OCI-LY1 (cell line): ENCODE measurements at regions not wholly inside any gene's neighbourhood (a gene's known extent, or its start where the extent isn't known, plus 50 kb on each side); places are given as distances from the start of the nearest gene placed in this dataset.

Source experiments
- H2AFZ ChIP-seq: fragments of 200-600 bp; sonication (generic), shearing (Covaris generic); 2 replicates; pipeline ENCODE4 v1.6.0; 2014; ENCODE audit warnings: antibody characterized with exemption, mild to moderate bottlenecking, low read length
- H3F3A ChIP-seq: fragments of 200-600 bp; sonication (generic), shearing (Covaris generic); 2 replicates; pipeline ENCODE4 v1.6.0; 2014; ENCODE audit warnings: mild to moderate bottlenecking, antibody characterized with exemption, low read length, moderate library complexity; ENCODE audit not compliant: insufficient read depth
- H3K27ac ChIP-seq: fragments of 200-600 bp; sonication (generic); 2 replicates; pipeline ENCODE4 v1.5.1; 2014; ENCODE audit warnings: low read length, mixed run types, mild to moderate bottlenecking, low read depth; ENCODE audit not compliant: poor library complexity, severe bottlenecking
- H3K27me3 ChIP-seq: fragments of 200-600 bp; sonication (generic); 2 replicates; pipeline ENCODE4 v1.6.0; 2014; ENCODE audit warnings: antibody characterized with exemption, mild to moderate bottlenecking, low read length, moderate library complexity; ENCODE audit not compliant: insufficient read depth
- H3K36me3 ChIP-seq: fragments of 200-600 bp; sonication (generic); 2 replicates; pipeline ENCODE4 v1.6.1; 2014; ENCODE audit warnings: mild to moderate bottlenecking, antibody characterized with exemption, low read length, moderate library complexity, mixed read lengths; ENCODE audit not compliant: insufficient read depth
- H3K4me1 ChIP-seq: fragments of 200-600 bp; sonication (generic); 2 replicates; pipeline ENCODE4 v1.5.1; 2014; ENCODE audit warnings: mild to moderate bottlenecking, low read length, moderate library complexity; ENCODE audit not compliant: insufficient read depth, severe bottlenecking
- H3K4me2 ChIP-seq: fragments of 200-600 bp; sonication (generic), shearing (Covaris generic); 2 replicates; pipeline ENCODE4 v1.6.1; 2014; ENCODE audit warnings: low read length
- H3K4me3 ChIP-seq: fragments of 200-600 bp; sonication (generic); 2 replicates; pipeline ENCODE4 v1.5.1; 2014; ENCODE audit warnings: low read length, low read depth, mild to moderate bottlenecking, mixed read lengths; ENCODE audit not compliant: poor library complexity, severe bottlenecking
- H3K79me2 ChIP-seq: fragments of 200-600 bp; shearing (Covaris generic); 2 replicates; pipeline ENCODE4 v1.6.1; 2016; ENCODE audit warnings: mixed run types, low read length, mixed read lengths; ENCODE audit not compliant: insufficient read depth
- H3K9ac ChIP-seq: fragments of 200-600 bp; sonication (generic), shearing (Covaris generic); 2 replicates; pipeline ENCODE4 v1.6.1; 2014; ENCODE audit warnings: mild to moderate bottlenecking, low read length, mixed read lengths
- H3K9me2 ChIP-seq: fragments of 200-600 bp; sonication (generic), shearing (Covaris generic); 2 replicates; pipeline ENCODE4 v1.6.1; 2014; ENCODE audit warnings: low read depth, mild to moderate bottlenecking, low read length, mixed read lengths
- H3K9me3 ChIP-seq: fragments of 200-600 bp; shearing (Covaris generic); 2 replicates; pipeline ENCODE4 v1.6.1; 2014; ENCODE audit warnings: low read length, mixed read lengths
- H4K20me1 ChIP-seq: fragments of 200-600 bp; sonication (generic), shearing (Covaris generic); 2 replicates; pipeline ENCODE4 v1.6.0; 2016; ENCODE audit warnings: mild to moderate bottlenecking, low read length; ENCODE audit not compliant: insufficient read depth
- EZH2 ChIP-seq: fragments of 200-600 bp; sonication (generic), shearing (Covaris generic); IDR thresholded peaks from 2 replicates; pipeline ENCODE4 v1.8.0; 2017; ENCODE audit warnings: borderline replicate concordance, mixed run types, mild to moderate bottlenecking, antibody characterized with exemption, low read length, moderate library complexity, mixed read lengths
- TF ChIP-seq, protein P1 (sequence below): fragments of 200-600 bp; sonication (generic), shearing (Covaris generic); IDR thresholded peaks from 2 replicates; pipeline ENCODE4 v1.5.1; 2017; ENCODE audit warnings: mild to moderate bottlenecking, antibody characterized with exemption, low read length, moderate library complexity, mixed read lengths

DNA sequence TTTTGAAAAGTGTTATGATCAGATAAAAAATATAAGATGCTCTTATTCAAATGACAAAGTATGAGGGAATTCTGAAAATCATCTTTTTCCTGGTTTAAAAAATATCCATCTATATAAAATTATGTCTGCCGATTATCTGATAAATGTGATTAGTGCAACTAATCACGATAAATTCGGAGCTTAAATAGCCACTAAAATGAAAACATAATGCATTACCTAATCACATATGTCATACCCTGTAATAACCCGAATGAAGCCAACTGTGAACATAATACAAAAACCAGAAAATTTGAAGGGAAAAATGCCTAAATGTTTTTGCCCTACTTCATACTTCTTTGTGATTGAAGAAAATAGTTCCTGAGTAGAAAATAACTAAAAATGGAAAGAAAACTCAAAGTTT lies 808.4 kb upstream of the LUZP2 start:
- H3K79me2 ChIP-seq: no peaks in the 10 kb centered on the region
- no peak overlapping the region for H3K4me3 ChIP-seq
- H3F3A ChIP-seq: no peaks in the 10 kb centered on the region
- no peaks in the 10 kb centered on the region for H3K9me3 ChIP-seq
- H3K27me3 ChIP-seq: no peaks in the 10 kb centered on the region
- no peaks in the 10 kb centered on the region for H3K9me2 ChIP-seq
- no peaks in the 10 kb centered on the region for H3K36me3 ChIP-seq
- no peak overlapping the region for H3K4me2 ChIP-seq
- no peak overlapping the region for H2AFZ ChIP-seq
- H3K27ac ChIP-seq: no peak overlapping the region
- H3K4me1 ChIP-seq: no peaks in the 10 kb centered on the region
- TF ChIP-seq, protein P1, sequence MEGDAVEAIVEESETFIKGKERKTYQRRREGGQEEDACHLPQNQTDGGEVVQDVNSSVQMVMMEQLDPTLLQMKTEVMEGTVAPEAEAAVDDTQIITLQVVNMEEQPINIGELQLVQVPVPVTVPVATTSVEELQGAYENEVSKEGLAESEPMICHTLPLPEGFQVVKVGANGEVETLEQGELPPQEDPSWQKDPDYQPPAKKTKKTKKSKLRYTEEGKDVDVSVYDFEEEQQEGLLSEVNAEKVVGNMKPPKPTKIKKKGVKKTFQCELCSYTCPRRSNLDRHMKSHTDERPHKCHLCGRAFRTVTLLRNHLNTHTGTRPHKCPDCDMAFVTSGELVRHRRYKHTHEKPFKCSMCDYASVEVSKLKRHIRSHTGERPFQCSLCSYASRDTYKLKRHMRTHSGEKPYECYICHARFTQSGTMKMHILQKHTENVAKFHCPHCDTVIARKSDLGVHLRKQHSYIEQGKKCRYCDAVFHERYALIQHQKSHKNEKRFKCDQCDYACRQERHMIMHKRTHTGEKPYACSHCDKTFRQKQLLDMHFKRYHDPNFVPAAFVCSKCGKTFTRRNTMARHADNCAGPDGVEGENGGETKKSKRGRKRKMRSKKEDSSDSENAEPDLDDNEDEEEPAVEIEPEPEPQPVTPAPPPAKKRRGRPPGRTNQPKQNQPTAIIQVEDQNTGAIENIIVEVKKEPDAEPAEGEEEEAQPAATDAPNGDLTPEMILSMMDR: no peak
- TF ChIP-seq EZH2: no peak
- no peaks in the 10 kb centered on the region for H4K20me1 ChIP-seq
- H3K9ac ChIP-seq: no peak overlapping the region

DNA sequence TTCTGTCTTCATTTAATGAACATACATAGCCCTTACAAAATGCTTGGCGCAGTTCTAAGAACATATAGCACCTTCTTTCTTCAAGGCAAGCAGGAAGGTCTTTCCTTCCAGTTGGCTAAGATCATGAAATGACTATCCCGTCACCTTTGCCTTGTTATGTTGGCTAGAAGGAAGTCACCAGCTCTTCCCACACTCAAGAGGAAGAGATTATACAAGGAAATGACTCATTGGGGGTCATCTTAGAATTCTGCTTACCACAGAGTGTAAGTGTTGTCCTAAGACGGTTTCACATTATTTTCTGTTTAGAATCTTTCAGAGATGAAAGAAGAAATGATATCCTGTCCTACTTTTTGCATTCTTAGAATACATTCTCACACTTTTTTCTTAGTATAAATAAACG lies 808.0 kb upstream of the LUZP2 start:
- no peak for TF ChIP-seq EZH2
- TF ChIP-seq, protein P1: no peak
- no peaks in the 10 kb centered on the region for H3K79me2 ChIP-seq
- H3K4me3 ChIP-seq: no peak overlapping the region
- no peaks in the 10 kb centered on the region for H3F3A ChIP-seq
- no peaks in the 10 kb centered on the region for H3K9me3 ChIP-seq
- H3K27ac ChIP-seq: no peak overlapping the region
- H3K36me3 ChIP-seq: no peaks in the 10 kb centered on the region
- H2AFZ ChIP-seq: no peak overlapping the region
- H4K20me1 ChIP-seq: no peaks in the 10 kb centered on the region
- H3K9ac ChIP-seq: no peak overlapping the region
- H3K27me3 ChIP-seq: no peaks in the 10 kb centered on the region
- no peaks in the 10 kb centered on the region for H3K4me1 ChIP-seq
- H3K4me2 ChIP-seq: no peak overlapping the region
- no peaks in the 10 kb centered on the region for H3K9me2 ChIP-seq

DNA sequence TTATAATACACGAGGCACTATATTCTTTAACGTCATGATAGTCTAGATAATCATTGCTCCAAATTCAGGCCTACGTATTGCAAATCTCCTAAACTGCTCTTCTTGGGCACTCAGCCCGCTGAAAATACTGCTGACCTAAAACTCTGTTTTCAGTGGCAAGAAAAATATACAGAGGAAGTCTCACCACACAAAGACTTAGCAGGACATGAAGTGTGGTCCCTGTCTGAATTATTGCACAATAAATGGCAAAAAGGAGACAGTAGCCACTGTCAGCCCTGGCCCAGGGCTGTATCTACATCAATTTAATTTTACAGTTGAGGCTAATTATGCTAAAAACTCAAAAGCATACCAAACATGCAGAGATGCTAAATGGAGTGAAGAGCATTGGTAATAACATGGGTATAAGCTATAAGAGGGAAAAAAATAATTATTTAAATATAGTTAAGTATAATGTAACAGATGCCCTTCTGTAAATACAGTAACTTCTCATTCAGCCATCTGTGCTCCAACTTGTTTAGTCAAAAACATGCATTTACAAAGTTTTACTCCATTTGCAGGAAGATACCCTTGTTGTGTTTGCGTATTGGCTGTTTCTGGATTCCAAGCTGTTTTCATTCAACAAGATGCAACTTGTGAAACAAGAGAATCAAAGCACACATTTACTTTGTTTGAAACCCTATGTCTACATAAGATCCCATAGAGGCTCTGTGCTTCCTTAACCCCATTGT lies 800.0 kb upstream of the LUZP2 start:
- H3K9ac ChIP-seq: no peak overlapping the region
- H3K27ac ChIP-seq: no peak overlapping the region
- H3K4me3 ChIP-seq: no peak overlapping the region
- H3K27me3 ChIP-seq: no peaks in the 10 kb centered on the region
- no peaks in the 10 kb centered on the region for H3K9me2 ChIP-seq
- H3K4me1 ChIP-seq: no peaks in the 10 kb centered on the region
- no peak overlapping the region for H3K4me2 ChIP-seq
- no peaks in the 10 kb centered on the region for H3K79me2 ChIP-seq
- H3F3A ChIP-seq: no peaks in the 10 kb centered on the region
- no peak overlapping the region for H2AFZ ChIP-seq
- no peaks in the 10 kb centered on the region for H3K9me3 ChIP-seq
- TF ChIP-seq EZH2: no peak
- TF ChIP-seq, protein P1: no peak
- H3K36me3 ChIP-seq: no peaks in the 10 kb centered on the region
- H4K20me1 ChIP-seq: no peaks in the 10 kb centered on the region
